Colon (tissue), 2 donors: ENCODE measurements at regions not wholly inside any gene's neighbourhood (a gene's known extent, or its start where the extent isn't known, plus 50 kb on each side); places are given as distances from the start of the nearest gene placed in this dataset.
A peak's percentile ranks its signal among the peaks of the same experiment; 100 is the strongest.

Source experiments
- FAIRE-seq: peaks from 2 replicates; lab custom pipeline; 2012; peaks lifted over from hg19 to GRCh38; lab: Jason Lieb, UNC
- donor health status: control.
- donor health status: control.

DNA sequence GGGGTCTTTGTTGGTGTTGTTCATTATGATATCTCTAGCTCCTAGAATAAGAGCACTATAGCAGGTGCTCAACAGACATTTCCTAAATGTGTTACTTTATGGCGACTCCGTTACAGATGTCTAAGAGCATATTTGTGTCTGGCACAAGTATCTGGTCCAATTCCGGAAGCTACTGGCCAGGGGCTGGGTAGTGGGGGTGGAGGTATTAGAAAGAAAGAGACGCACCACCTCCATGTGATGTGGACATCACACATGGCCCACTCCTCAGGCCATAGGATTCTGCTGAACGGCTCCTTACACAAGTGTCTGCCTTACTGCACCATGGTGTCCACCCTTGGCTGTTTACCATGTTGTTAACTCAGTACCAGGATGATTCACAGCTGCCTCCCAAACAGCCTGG lies 296.8 kb upstream of the MKI67 start:
- FAIRE-seq: no peak

DNA sequence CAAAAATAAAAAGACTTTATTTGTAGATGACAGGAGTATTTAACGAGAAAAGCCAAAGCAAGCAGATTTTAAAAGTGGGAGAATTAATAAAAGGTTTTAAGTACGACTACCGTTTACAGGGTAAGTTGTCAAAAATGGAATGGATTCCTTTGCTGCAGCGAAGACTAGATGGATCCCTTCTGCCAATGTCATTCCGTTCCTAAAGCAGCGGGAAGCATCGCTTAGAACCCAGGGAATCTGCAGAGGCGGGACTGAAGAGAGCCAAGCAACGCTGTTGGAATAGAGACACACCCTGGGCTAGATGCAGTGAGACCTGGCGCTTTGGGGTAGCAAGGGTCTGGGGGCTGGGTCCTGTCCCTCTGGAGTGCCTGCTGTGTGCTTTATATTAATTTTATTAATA lies 303.1 kb upstream of the MKI67 start:
- FAIRE-seq: no peak

DNA sequence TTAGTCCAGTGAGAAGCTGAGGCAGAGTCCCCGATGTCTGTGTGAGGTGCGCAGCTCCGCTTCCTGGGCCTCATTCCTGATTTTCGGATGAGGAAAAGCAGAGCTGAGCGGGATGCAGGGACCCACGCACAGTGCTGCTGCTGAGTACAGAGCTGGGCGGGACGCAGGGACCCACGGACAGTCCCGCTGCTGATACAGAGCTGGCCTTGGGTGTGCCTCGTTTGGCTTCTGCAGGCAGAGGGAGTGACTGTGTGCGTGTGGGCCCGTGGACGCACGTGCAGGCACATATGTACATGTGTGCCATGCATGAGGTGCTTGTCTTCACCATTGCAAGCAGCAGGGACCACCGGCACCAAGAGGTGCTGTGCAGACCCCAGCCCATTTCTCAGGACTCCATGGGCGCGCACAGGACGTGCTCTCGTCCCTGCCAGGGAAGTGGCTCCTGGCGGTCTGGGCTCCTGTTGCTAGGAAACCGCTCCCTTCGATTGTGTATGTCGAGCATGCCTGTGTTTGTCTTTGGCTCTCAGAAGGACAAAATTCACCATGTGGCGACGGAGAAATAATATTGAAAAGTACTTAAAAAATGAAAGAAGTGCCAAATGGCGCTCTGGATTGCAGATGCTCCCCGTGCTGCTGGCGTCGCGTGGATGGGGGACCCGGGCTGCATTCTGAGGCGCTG lies 303.8 kb upstream of the MKI67 start:
- no peak for FAIRE-seq

DNA sequence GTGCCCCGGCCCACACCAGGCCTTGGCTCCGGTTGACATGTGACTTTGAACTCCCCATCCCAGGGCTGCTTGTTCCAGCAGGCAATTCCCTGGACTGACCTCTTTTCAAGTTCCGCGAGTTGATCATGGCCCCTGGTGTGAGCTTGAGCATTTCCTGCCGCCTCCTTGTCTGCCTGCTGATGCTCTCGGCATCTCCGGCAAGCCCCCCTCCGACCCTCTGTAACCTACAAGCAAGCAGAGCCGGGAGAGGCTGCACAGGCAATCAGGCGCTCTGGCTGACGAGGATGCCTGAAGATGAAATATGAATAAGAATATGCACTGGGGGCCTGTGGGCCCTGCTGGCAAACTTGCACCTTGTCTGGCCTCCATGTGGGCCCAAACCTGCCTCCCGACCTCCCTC lies 304.9 kb upstream of the MKI67 start:
- FAIRE-seq: no peak

DNA sequence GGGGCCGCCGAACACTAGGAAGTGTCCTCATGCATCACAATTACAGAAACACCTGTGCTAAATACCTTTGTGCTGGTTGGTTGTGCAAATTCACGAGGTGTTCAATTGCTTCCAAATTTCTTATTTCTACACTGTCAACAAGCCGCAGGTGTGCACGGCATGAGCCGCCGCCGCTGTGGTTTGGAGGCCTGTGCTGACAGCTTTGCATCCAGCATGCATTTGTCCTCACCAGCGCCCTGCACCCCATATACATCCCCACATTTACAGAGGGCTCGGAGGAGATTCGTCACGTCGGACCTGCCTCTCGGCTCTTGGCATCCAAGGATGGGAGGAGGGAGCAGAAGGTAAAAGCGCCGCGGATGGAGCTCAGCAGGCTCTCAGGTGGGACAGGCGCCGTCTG lies 305.3 kb upstream of the MKI67 start:
- FAIRE-seq: no peak

DNA sequence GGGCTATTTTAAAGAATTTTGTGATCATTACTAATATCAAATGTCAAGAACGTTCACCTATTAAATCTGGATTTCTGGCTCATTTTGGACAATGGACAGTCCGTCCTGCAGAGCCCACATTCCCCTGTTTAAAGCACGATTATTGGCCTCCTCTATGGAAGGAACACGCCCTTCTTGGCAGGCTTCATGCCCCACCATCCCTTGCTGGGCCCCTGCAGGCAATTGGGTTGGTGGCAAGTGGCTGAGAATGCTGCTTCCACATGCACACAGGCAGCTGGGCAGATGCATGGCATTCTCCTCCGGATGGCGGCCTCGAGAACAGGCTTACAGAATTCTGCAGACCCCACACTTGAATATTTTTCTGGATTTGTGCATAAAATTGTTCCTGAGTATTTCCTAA lies 305.8 kb upstream of the MKI67 start:
- FAIRE-seq: no peak

DNA sequence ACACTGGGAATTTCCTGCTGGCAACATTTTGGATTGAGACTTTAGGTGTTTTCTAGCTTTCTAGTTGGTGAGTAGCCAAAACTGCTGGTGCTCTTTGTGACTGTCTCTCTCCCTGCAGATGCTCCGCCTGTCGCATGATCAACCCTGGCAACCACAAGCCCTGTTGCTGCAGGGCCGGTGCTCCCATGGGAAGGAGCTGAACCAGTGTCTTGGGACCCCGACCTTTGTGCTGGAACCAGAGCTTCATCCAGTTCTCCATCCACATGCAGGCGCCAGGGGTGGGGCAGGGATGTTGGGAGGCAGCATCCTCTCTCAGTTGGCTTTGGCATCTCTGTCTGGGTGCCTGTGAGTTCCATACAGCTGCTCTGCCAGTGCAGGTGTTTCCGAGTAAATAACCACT lies 306.2 kb upstream of the MKI67 start:
- FAIRE-seq: no peak

DNA sequence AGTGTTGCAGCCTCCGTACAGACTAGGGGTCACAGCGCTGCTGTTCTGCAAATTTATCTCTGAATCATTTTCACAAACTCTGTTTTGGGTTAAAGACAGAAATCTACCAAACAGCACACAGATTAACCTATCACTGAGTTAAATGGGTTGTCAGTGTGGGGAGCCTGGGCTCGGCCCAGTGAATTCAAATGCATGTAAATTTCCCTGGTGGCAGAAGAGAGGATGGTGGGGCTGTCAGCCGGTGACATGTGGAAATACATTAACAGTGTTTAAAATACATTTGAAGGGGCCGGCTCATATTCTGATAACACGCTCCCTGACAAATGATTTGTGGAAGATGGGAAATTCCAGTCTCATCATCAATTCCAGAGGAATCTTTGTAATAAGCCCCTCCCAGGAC lies 309.6 kb upstream of the MKI67 start:
- no peak for FAIRE-seq

DNA sequence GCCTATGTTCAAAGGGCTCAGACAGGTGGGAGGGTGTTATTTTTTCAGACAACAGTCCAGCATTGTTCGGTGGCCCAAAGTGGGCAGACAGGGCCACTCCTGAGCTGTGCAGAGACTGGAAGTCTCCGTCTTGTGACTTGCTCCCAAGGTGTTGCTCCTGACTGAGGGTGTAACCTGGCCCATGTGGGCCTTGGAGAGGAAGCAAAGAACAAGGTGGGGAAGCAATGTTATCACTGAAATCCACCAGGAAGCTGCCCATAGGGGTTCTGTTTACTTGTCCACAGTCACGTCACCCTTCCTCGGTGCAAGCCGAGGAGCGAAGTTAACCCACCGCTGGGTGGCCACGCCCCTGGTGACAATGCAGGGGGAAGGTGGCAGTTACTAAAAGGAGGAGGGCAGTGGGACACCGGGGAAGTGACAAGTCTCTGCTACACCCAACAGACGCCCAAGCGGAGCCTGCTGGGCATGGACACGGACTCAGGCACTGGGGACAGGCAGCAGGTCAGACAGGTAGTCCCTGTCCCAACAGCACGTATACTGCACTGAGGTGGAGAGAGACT lies 311.6 kb upstream of the MKI67 start:
- no peak for FAIRE-seq

DNA sequence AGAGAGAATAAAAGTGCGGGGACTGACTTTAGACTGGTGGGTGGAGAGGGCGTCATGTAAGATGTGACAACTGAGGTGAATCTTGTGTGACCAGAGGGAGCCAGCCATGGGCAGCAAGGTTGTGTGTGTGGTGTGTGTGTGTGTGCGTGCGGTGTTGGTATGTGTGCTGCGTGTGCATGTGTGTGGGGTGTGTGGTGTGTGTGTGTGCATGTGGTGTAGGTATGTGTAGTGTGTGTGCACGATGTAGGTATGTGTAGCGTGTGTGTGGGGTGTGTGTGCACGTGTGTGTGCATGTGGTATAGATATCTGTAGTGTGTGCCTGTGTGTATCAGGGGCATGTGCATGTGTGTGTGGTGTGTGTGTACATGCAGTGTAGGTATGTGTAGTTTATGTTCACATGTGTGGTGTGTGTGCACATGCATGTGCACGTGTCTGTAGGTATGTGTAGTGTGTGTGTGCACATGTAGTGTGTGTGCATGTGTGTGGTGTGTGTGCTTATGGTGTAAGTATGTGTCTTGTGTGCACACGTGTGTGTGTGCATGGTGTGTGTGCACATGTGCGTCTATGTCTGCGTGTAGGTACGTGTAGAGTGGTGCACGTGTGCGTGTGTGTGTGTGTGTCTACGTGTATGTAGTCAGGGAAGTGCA lies 312.3 kb upstream of the MKI67 start:
- no peak for FAIRE-seq

DNA sequence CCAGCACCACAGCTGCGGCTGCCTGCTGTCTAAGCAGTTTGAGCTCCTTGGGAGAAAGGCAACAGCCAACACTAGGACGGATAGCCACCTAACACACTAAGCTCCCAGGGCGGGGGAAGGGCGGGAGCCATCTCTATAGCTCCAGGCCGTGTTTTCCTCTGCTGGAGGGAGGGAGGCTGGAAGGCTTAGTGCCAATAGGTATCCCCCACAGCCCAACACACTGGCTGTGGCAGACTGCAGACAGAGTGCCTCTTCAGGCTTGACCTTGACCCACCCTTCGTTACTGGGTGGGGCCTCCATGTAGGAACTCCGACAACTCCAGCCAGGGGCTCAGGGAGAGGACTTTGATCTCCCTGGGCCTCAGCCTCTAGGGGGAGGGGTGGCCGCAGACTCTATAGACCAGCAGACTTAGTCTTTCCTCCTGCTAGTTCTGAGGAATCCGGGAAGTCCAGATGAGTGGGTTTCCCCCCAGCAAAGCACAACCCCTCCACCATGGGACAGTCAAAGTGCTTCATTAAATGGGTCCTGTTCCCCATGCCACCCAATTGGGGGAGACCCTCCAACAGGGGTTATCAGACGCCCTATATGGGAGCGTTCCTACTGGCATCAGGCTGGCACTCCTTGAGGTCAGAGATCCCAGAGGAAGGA lies 314.4 kb upstream of the MKI67 start:
- no peak for FAIRE-seq

DNA sequence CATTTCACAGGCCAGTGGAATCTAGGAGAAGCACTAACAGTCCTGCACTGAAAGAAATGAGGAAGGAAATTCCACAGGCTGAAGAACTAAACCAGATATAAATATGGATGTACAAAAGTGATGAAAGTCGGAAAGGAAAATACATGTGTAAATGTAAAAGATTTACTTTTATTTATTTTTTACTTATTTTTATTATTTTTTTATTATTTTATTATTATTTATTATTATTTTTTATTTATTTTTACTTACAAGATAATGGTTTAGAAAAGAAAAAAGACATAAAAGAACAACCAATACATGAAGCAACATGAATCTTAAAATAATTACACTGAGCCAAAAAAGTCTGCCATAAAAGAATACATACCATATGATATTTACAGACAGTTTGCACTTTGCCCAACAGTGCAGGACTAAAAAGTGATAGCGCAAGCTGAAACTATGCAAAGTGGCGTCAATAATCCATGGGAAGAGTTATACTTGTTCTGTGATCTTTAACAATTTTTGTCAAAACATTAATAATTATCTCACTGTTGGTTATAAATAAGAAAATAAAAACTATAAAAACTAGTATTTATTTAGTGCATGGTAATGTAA lies 317.8 kb upstream of the MKI67 start:
- peak; percentile 36 for FAIRE-seq

DNA sequence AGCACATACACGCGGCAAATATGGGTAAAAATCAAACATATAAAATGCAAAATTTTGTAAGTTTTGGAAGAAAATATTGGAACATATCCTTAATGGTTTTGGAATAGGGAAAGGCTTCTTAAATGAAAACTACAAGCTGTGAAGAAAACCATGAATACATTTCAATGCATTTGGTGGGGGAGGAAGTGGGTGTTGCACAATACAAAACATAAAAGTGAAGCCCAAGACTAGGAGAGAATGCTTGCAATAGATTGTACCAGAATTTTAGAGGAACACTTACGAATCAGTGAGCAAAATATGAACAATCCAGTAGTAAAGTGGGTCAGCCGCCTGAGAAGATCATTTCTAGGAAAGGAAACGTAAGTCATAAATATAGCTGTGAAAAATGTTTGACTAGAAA lies 322.6 kb upstream of the MKI67 start:
- no peak for FAIRE-seq

DNA sequence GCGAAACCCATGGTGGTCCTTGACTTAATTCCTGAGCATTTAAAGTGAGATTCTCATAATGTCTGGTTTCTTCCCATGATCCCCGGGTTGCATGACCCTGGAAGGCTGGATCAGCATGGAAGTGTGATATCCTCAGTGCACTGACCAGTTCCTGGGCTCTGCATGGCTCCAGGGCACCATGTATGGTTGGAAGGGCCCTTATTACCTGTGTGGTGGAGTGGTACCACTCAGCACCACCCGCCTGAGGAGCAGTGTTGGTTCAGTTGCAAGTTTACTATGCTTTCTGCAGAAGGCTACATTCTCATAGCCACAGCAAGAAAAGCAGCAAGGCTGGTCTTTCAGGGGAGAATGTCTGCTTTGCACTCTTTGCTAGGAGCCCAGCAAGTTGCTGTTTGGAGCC lies 325.7 kb upstream of the MKI67 start:
- no peak for FAIRE-seq

DNA sequence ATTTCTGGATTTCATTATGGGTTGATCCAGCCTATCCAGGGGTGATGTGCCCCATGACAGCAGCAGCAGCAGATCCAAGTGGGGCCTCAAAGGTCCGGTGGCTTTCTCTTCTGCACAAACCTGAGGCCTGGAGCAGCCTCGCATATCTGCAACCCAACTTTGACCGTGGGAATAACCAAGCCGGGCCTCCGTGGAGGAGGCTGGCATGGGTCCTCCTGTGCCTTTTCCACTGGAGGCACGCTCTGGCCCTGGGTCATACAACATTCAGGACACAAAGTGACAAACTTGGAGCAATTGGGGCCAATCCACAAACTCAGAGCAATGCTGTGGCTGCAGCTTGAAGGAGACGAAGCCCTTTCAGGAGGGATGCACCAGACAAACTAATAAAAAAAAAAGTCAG lies 330.0 kb upstream of the MKI67 start:
- no peak for FAIRE-seq

DNA sequence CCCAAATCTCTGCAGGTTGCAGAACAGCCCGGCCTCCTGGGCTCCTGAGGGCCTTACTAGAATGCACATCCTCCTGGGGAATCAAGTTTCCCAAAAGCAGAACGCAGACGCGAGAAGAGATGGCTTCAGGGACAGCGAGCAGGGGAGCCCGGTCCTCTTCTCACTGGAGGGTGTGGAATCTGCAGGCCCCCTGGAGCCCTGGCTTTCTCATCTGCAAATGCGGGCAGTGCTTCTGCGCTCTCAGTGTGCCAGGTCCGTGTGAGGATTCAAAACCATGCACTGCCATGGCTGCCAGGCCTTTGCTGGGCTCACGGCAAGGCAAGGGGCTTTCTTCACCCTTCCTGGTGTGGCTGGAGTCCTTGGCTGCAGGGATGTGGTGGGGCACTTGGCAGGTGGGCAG lies 330.9 kb upstream of the MKI67 start:
- no peak for FAIRE-seq

DNA sequence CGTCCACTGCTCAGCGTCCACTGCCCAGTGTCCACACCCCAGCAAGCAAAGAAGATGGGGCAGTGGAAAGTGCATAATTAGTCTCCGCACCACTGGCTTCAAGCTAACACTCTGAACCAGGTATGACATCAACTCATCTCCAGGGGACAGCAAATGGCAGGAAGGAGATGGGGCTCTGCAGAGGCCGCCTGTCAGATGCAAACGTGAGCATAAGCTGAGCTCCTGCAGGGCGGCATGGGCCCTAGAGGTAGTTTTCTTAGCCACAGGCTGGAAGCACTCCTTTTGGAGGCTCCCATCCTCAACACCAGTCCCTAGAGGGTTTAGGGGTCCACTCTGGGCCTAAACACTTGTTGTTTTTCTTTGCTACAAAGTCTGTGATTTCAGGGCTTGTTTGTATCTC lies 335.8 kb upstream of the MKI67 start:
- FAIRE-seq: no peak

DNA sequence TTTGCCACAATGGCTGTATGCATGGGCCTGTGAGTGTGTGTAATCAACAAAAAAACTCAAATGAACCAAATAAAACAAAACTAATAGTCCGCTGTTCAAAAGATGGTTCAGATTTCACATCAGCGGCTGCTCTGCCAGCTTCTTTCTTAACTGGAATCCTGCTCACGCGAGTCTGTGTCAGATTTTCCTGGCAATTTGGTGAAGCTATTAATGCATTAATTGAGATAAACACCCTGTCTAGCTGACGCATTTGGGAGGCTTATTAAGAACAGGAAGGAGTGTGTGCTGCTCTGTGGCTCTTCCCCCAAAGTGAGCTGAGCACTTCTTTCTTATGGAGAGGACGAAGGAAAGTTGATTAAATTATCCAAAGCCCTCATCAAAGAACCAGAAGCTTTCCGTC lies 336.6 kb upstream of the MKI67 start:
- no peak for FAIRE-seq

DNA sequence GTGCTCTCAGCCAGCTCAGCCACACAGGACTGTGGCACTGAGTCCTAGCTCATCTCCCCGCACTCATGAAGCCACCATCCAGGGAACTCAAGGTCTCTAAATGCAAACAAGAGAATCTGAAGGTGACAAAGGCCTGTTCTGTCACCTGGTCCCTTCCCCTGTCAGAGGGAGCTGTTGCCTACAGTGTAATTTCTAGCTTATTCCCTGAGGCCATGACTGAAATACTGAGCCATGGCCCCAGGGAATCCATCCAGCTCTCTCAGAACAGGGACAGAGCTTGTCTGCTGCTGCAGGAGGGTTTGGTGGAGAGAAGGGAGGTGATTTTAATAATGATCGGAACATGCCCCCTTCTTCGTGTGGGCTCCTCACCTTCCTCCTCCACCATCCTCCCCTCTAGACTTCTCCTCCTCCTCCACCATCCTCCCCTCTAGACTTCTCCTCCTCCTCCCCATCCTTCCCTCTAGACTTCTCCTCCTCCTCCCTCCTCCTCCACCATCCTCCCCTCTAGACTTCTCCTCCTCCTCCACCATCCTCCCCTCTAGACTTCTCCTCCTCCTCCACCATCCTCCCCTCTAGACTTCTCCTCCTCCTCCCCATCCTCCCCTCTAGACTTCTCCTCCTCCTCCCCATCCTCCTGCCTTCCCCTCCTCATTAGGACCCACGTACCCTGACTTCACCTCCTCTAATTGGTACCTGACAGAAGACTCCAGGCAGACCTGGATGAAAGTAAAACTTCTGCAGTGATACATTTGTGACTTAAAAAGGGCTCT lies 338.0 kb upstream of the MKI67 start:
- peak; percentile 99 for FAIRE-seq

DNA sequence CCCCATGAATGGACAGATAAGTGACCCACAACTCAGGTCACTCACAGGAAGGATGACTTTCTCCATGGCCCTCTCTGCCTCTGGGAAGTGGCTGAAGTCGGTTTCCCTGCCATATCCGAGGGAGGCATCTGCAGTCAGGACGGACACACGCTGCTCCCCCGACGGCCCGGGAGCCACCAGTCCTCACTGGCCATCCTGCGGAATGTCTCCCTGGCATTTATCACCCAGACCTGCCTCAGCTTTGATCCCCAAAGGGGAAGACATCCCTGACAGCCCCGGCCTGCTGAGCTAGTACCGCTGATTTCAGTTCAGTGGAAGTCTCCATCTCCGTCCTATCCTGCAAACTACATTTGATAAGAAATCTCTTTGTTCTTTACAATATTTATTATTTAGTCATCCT lies 339.5 kb upstream of the MKI67 start:
- no peak for FAIRE-seq

DNA sequence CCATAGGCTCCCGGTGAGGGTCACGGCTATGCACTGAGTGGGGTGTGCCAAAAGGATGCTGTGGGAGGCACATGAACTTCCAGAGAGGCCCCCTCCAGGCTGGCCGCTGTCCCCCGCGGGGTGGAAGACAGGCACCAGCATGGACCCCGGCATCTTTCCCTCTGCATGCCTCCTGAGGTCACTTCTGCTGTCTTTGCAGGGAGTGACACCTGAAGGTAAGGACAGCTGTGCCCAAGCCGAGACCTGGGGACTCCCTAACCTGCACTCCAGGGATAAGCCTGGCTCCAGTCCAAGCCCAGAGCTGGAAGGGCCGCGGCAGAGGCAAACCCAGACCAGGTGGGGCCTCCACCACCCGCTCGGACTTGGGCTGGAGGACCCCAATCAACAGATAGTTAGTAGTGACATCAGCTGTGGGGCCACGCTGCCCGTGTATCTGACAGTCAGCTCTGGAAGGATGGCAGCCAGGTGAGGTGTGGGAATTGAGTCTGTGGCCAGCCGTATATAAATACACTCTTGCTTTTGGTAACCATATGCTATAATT lies 340.7 kb upstream of the MKI67 start:
- no peak for FAIRE-seq

DNA sequence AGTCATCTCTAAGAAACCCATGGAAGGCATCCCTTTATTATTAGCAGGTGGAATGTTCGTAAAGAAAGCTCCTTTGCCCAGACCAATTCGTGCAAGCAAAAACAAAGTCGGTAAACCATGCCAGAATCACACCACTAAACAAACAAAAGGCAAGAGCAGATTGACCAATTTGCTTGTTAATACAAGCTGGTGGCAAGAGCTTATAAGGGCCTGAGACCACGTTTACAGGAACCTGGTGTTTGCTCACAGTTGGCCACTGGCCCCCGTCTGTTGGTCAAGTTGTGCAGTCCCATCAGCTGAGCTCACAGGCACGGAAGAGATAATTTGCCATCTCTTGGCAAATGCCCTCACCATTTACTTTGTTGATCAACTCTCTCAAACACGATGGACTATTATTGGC lies 342.2 kb upstream of the MKI67 start:
- FAIRE-seq: no peak
